ENCODE measurements at regions not wholly inside any gene's neighbourhood (a gene's known extent, or its start where the extent isn't known, plus 50 kb on each side); places are given as distances from the start of the nearest gene placed in this dataset.

GRCh38 chr2:121881038-121881437 is 125.6 kb downstream of the TSN start:
- Histone ChIP-seq H3K4me3 (ENCODE audit: low read length) (no peak overlapping the region), H3K9me3 (ENCODE audit: insufficient read depth, low read depth, low read length) (peaks cover 2% of the 10 kb centered on the region; the same call in 1 of the 2 replicates), H3K4me1 (ENCODE audit: insufficient read depth, low read length) (peaks cover 10% of the 10 kb centered on the region; the same call in 1 of the 2 replicates), H3K27ac (ENCODE audit: low read depth, low read length) (no peak overlapping the region), H3K9ac (ENCODE audit: low read depth, low read length) (no peak overlapping the region), H3K36me3 (ENCODE audit: insufficient read depth, low read length) (no peaks in the 10 kb centered on the region), H3K27me3 (ENCODE audit: insufficient read depth, low read length) (no peaks in the 10 kb centered on the region)
- WGBS, result 94% methylated on average over 4 of the region's 4 CpGs

- Histone ChIP-seq H3K9ac (ENCODE audit: low read depth, low read length) (no peak overlapping the region), H3K4me3 (ENCODE audit: low read length) (no peak overlapping the region), H3K4me1 (ENCODE audit: insufficient read depth, low read length) (peaks cover 10% of the 10 kb centered on the region; the same call in 1 of the 2 replicates), H3K9me3 (ENCODE audit: insufficient read depth, low read depth, low read length) (peaks cover 2% of the 10 kb centered on the region; the same call in 1 of the 2 replicates), H3K27ac (ENCODE audit: low read depth, low read length) (no peak overlapping the region), H3K36me3 (ENCODE audit: insufficient read depth, low read length) (no peaks in the 10 kb centered on the region), H3K27me3 (ENCODE audit: insufficient read depth, low read length) (no peaks in the 10 kb centered on the region)
- WGBS, result 66% methylated on average over 2 of the region's 4 CpGs
Observed at GRCh38 chr2:121881950-121882349, 126.5 kb downstream of the TSN start.

- Histone ChIP-seq H3K27me3 (ENCODE audit: insufficient read depth, low read length) (no peaks in the 10 kb centered on the region), H3K4me3 (ENCODE audit: low read length) (no peak overlapping the region), H3K27ac (ENCODE audit: low read depth, low read length) (no peak overlapping the region), H3K36me3 (ENCODE audit: insufficient read depth, low read length) (no peaks in the 10 kb centered on the region), H3K9ac (ENCODE audit: low read depth, low read length) (no peak overlapping the region), H3K9me3 (ENCODE audit: insufficient read depth, low read depth, low read length) (no peaks in the 10 kb centered on the region), H3K4me1 (ENCODE audit: insufficient read depth, low read length) (peaks cover 10% of the 10 kb centered on the region; the same call in 1 of the 2 replicates)
- 83% methylated on average over 3 of the region's 3 CpGs for WGBS
Observed at GRCh38 chr2:121884078-121884477, 128.6 kb downstream of the TSN start.

- Histone ChIP-seq H3K4me3 (ENCODE audit: low read length) (no peak overlapping the region), H3K27ac (ENCODE audit: low read depth, low read length) (no peak overlapping the region), H3K9me3 (ENCODE audit: insufficient read depth, low read depth, low read length) (no peaks in the 10 kb centered on the region), H3K36me3 (ENCODE audit: insufficient read depth, low read length) (no peaks in the 10 kb centered on the region), H3K9ac (ENCODE audit: low read depth, low read length) (no peak overlapping the region), H3K27me3 (ENCODE audit: insufficient read depth, low read length) (no peaks in the 10 kb centered on the region), H3K4me1 (ENCODE audit: insufficient read depth, low read length) (peaks cover 10% of the 10 kb centered on the region; the same call in 1 of the 2 replicates)
- 68% methylated on average over 4 of the region's 4 CpGs for WGBS
Observed at GRCh38 chr2:121884511-121884921, 129.1 kb downstream of the TSN start.

- 96% methylated on average over 4 of the region's 4 CpGs for WGBS
- Histone ChIP-seq H3K9me3 (ENCODE audit: insufficient read depth, low read depth, low read length) (no peaks in the 10 kb centered on the region), H3K27ac (ENCODE audit: low read depth, low read length) (no peak overlapping the region), H3K4me1 (ENCODE audit: insufficient read depth, low read length) (peaks cover 10% of the 10 kb centered on the region; the same call in 1 of the 2 replicates), H3K36me3 (ENCODE audit: insufficient read depth, low read length) (no peaks in the 10 kb centered on the region), H3K9ac (ENCODE audit: low read depth, low read length) (no peak overlapping the region), H3K4me3 (ENCODE audit: low read length) (no peak overlapping the region), H3K27me3 (ENCODE audit: insufficient read depth, low read length) (no peaks in the 10 kb centered on the region)
Observed at GRCh38 chr2:121886059-121886458, 130.6 kb downstream of the TSN start.

DNA sequence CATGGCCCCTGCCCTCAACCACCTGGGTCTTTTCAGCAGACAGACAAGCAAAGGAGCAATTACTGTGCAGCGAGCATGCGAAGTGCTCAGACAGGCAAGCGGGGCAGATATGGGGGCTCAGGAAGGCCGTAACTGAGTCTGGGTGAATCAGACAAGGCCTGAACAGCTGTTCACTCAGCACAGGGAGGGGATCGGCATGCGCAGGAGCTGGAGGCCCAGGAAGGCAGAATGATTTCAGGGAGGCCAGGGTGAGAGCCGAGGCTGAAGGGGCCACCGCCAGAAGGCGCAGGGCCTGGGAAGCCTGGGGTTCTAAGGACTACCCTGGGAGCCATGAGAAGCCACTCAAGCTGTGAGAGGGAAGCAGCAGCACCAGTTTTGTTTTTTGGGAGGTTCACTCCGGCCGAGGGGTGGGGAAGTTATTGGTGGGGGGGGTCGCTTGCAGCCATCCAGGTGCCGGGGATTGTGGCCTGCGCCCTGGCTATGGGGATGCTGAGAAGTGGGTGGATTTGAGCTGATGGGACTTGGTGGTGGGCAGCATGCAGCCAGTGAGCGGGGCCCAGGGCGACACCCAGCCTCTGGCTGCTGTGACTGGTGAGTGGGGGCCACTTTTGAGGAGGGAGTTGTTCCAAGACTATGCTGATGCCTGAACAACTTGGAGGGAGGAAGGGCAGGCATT is 132.2 kb downstream of the TSN start:
- no peak overlapping the region for H3K4me3 ChIP-seq (ENCODE audit: low read length)
- H3K9ac ChIP-seq (ENCODE audit: low read depth, low read length), result no peak overlapping the region
- no peaks in the 10 kb centered on the region for H3K27me3 ChIP-seq (ENCODE audit: insufficient read depth, low read length)
- 89% methylated on average over 16 of the region's 16 CpGs for WGBS
- H3K36me3 ChIP-seq (ENCODE audit: insufficient read depth, low read length), result no peaks in the 10 kb centered on the region
- peaks cover 3% of the 10 kb centered on the region; the same call in 1 of the 2 replicates for H3K9me3 ChIP-seq (ENCODE audit: insufficient read depth, low read depth, low read length)
- no peak overlapping the region for H3K27ac ChIP-seq (ENCODE audit: low read depth, low read length)
- peaks cover 10% of the 10 kb centered on the region; the same call in 1 of the 2 replicates for H3K4me1 ChIP-seq (ENCODE audit: insufficient read depth, low read length)

DNA sequence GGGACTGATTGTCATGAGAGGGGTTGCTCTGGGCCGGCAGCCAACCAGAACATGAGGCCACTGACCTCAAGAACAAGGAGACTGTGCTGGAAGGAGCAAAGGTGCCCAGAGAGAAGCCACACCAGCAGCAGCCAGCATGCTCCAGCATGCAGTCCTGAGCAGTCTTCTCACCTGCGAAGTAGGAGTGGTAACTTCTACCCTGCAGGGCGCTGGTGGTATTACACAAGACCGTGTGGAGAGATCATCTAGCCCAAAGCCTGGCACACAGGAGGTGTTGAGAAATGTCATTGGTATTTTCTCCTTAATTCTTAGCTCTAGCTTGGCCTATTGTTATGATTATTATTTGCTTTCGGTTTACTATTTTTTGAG is 132.7 kb downstream of the TSN start:
- WGBS, result 53% methylated on average over 5 of the region's 5 CpGs
- Histone ChIP-seq H3K36me3 (ENCODE audit: insufficient read depth, low read length) (no peaks in the 10 kb centered on the region), H3K9me3 (ENCODE audit: insufficient read depth, low read depth, low read length) (peaks cover 3% of the 10 kb centered on the region; the same call in 1 of the 2 replicates), H3K27ac (ENCODE audit: low read depth, low read length) (no peak overlapping the region), H3K9ac (ENCODE audit: low read depth, low read length) (no peak overlapping the region), H3K4me1 (ENCODE audit: insufficient read depth, low read length) (peaks cover 10% of the 10 kb centered on the region; the same call in 1 of the 2 replicates), H3K27me3 (ENCODE audit: insufficient read depth, low read length) (no peaks in the 10 kb centered on the region), H3K4me3 (ENCODE audit: low read length) (no peak overlapping the region)

GRCh38 chr2:121890041-121890440 is 134.6 kb downstream of the TSN start:
- H3K27me3 ChIP-seq (ENCODE audit: insufficient read depth, low read length), result no peaks in the 10 kb centered on the region
- no peak overlapping the region for H3K27ac ChIP-seq (ENCODE audit: low read depth, low read length)
- H3K4me3 ChIP-seq (ENCODE audit: low read length), result no peak overlapping the region
- H3K9ac ChIP-seq (ENCODE audit: low read depth, low read length), result no peak overlapping the region
- H3K4me1 ChIP-seq (ENCODE audit: insufficient read depth, low read length), result no peaks in the 10 kb centered on the region
- WGBS, result 74% methylated on average over 8 of the region's 9 CpGs
- no peaks in the 10 kb centered on the region for H3K36me3 ChIP-seq (ENCODE audit: insufficient read depth, low read length)
- peaks cover 3% of the 10 kb centered on the region; the same call in 1 of the 2 replicates for H3K9me3 ChIP-seq (ENCODE audit: insufficient read depth, low read depth, low read length)

DNA sequence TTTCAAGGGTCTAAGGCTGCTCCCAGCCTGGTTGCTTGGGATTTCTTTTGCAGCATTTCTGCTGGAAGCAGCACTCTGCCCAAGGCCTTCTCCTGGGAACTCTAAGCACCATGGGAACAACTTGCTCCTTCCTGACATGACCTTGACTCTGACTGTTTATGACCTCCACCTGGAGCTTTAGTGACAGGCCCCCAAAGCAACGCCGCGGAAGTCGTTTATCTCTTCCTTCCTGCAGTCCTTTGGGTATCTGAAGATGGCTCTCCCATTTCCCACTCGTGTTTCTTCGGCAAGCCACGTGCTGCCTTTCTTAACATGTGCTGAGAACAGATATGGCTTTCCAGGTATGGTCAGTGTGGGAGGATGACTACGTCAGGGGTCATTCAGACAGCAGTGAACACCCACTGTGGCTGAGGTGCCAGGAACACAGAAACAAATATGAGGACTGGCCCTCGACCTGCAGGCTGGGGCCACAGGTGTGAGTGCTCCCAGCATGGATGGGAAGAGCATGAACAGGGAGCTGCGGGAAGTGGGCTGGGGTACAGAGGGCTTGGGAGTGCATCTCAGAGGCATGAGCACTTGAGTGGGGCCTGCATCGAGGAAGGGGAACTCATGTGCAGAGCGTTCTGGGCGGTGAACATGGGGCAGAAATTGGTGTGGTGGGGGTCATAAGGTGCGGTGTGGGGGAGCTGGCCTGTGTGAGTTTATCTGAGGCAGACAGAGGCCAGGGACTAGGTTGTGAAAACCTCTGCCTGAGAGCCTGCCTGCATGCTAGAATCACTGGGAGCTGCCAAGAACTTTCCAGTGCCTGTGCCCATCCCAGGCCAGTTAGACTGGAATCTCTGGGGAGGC is 140.5 kb downstream of the TSN start:
- Histone ChIP-seq H3K9ac (ENCODE audit: low read depth, low read length) (no peak overlapping the region), H3K36me3 (ENCODE audit: insufficient read depth, low read length) (no peaks in the 10 kb centered on the region), H3K4me3 (ENCODE audit: low read length) (no peak overlapping the region), H3K27ac (ENCODE audit: low read depth, low read length) (no peak overlapping the region), H3K27me3 (ENCODE audit: insufficient read depth, low read length) (no peaks in the 10 kb centered on the region), H3K4me1 (ENCODE audit: insufficient read depth, low read length) (no peaks in the 10 kb centered on the region), H3K9me3 (ENCODE audit: insufficient read depth, low read depth, low read length) (peaks cover 3% of the 10 kb centered on the region; the same call in 1 of the 2 replicates)
- WGBS, result 91% methylated on average over 14 of the region's 14 CpGs

DNA sequence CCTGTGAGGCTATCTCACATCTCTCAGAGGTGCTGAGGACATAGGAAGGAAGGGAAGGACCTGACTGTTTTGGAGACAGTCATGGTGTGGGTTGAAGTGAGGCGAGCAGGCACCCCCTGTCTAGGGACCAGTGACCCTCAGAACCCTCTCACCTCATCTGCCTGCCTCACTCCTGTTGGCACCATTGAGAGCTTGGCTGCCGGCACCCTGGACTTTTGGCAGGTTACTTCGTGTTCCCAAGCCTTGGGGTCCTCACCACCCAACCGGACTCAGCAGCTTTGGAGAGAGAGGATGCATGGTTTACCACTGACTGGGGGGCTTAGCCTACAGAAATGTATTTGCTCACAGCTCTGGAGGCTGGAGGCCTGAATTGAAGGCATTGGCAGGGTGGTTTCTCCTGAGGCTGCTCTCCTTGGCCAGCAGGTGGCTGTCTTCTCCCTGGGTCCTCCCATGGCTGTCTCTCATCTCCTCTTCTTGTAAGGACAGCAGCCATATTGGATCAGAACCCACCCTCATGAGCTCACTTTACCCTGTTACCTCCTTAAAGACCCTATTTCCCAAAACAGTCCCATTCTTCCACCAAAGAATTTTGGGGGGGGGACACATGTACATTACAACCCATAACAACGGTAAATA is 142.0 kb downstream of the TSN start:
- 96% methylated on average over 5 of the region's 5 CpGs for WGBS
- Histone ChIP-seq H3K9ac (ENCODE audit: low read depth, low read length) (no peak overlapping the region), H3K4me1 (ENCODE audit: insufficient read depth, low read length) (no peaks in the 10 kb centered on the region), H3K4me3 (ENCODE audit: low read length) (no peak overlapping the region), H3K27ac (ENCODE audit: low read depth, low read length) (no peak overlapping the region), H3K27me3 (ENCODE audit: insufficient read depth, low read length) (no peaks in the 10 kb centered on the region), H3K9me3 (ENCODE audit: insufficient read depth, low read depth, low read length) (no peaks in the 10 kb centered on the region), H3K36me3 (ENCODE audit: insufficient read depth, low read length) (no peaks in the 10 kb centered on the region)

DNA sequence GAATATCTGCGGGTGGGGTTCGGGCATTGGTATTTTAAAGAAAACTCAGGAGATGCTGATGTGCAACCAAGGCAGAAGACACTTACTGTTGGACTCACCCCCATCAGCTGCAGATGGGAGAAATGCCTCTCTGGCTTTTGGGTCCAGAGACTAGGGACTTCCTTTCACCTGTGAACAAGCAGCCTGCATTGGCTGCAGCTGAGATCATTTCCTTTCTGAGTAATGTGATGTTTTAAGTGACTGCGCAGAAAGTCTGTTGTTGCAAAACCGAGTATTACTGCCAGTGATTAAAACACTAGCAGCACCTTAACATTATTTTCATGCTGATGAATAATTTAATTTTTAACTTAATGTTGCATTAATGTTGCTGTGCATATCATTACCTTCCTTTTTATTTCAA is 143.0 kb downstream of the TSN start:
- no peaks in the 10 kb centered on the region for H3K4me1 ChIP-seq (ENCODE audit: insufficient read depth, low read length)
- H3K9ac ChIP-seq (ENCODE audit: low read depth, low read length), result no peak overlapping the region
- no peaks in the 10 kb centered on the region for H3K27me3 ChIP-seq (ENCODE audit: insufficient read depth, low read length)
- 91% methylated on average over 3 of the region's 4 CpGs for WGBS
- no peaks in the 10 kb centered on the region for H3K9me3 ChIP-seq (ENCODE audit: insufficient read depth, low read depth, low read length)
- no peak overlapping the region for H3K4me3 ChIP-seq (ENCODE audit: low read length)
- H3K27ac ChIP-seq (ENCODE audit: low read depth, low read length), result no peak overlapping the region
- H3K36me3 ChIP-seq (ENCODE audit: insufficient read depth, low read length), result no peaks in the 10 kb centered on the region
